HepG2 (cell line): ENCODE measurements at regions not wholly inside any gene's neighbourhood (a gene's known extent, or its start where the extent isn't known, plus 50 kb on each side); places are given as distances from the start of the nearest gene placed in this dataset.

ENCODE experiments used
- ARID5B ChIP-seq: IDR thresholded peaks from 2 replicates; pipeline ENCODE4 v1.4.0; 2020; ENCODE audit warnings: mild to moderate bottlenecking, missing genetic modification reagents
- EP300 ChIP-seq, 3 experiments: sonication (generic) in 1 of 3; formaldehyde crosslinking in 1 of 3; IDR thresholded peaks; 2 replicates each; pipeline versions ENCODE4 v1.5.1 to v1.6.1; 2011 to 2020; ENCODE audit warnings: low read depth in 2 of 3, low read length in 2 of 3, borderline replicate concordance in 1 of 3, improper control_type of control experiment in 1 of 3, mild to moderate bottlenecking in 1 of 3, missing genetic modification reagents in 1 of 3, moderate library complexity in 1 of 3
- HES4 ChIP-seq: sonication (generic); formaldehyde crosslinking; IDR thresholded peaks from 2 replicates; pipeline ENCODE4 v1.9.0; 2021; ENCODE audit warnings: mild to moderate bottlenecking, missing genetic modification reagents, borderline replicate concordance
- ZFP36L2 ChIP-seq: sonication (generic); formaldehyde crosslinking; IDR thresholded peaks from 2 replicates; pipeline ENCODE4 v1.4.0; 2020; ENCODE audit warnings: missing genetic modification reagents
- ZNF275 ChIP-seq: sonication (generic); formaldehyde crosslinking; IDR thresholded peaks from 2 replicates; pipeline ENCODE4 v1.8.0; 2022; ENCODE audit warnings: missing genetic modification reagents, mild to moderate bottlenecking, inconsistent platforms, borderline replicate concordance
- ZNF574 ChIP-seq: sonication (generic); formaldehyde crosslinking; IDR thresholded peaks from 2 replicates; pipeline ENCODE4 v1.4.0; 2020; ENCODE audit warnings: missing genetic modification reagents

- TF ChIP-seq ZNF574 (CRISPR knock-in tag) (no peak), ZFP36L2 (CRISPR knock-in tag) (no peak), ZNF275 (CRISPR knock-in tag) (no peak), ARID5B (CRISPR knock-in tag) (0 out of 2 replicates have a peak, but pooled peaks have one; percentile 20), EP300 (IDR thresholded peaks at IDR 0.05; ENCODE audit: low read depth in 2 of 2, low read length in 2 of 2) (no peak), EP300 (CRISPR knock-in tag; IDR thresholded peaks at IDR 0.05; ENCODE audit: borderline replicate concordance) (no peak), HES4 (CRISPR knock-in tag) (no peak)
Observed at GRCh38 chr5:97534166-97534565, 351.1 kb upstream of the RIOK2 start (continued).
